ENCODE measurements at regions not wholly inside any gene's neighbourhood (a gene's known extent, or its start where the extent isn't known, plus 50 kb on each side); places are given as distances from the start of the nearest gene placed in this dataset.

DNA sequence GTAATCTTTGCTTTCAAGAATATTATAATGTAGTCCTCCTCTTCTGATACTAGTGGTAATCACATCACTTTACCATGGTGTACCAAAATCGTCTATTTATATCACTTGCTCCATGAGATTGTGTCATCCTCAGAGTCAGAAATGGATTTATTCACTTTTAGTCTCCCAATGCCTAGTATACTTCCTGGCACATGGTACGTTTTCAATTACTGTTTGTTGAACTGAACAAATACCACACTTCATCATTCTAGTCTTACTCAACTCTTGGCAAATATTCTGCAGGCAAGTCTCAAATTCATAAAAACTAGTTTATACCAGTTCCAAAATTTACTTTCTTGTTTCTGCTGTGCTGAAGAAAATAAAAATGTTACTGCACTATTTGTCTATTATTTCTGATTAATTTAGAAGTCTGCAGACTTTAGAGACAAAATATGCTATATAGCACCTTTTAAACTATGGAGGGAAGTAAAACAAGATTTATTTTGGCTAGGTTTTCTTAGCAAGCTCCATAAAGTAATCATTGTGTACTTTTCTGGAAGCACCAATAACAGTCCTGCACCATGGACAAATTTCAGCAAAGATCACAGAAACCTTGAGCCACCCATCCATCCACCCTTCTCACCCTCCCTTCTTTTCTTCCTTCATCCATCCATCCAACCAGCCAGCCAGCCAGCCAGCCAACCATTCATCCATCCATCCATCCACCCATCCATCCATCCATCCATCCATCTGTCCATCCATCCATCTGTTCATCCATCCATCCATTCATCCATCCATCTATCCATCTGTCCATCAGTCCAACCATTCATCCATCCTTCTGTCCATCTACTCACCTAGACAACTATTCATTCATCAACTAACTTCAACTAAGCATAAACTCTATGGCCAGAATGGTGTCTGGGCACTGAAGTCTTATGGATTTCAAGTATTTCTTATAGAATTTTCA is 102.1 kb upstream of the STMND1 start:
- Histone ChIP-seq H3K79me2 (ENCODE audit: control insufficient read depth, low read length) (no peaks in the 10 kb centered on the region), H3K9me2 (replicated peaks; ENCODE audit: control insufficient read depth, low read length) (no peaks in the 10 kb centered on the region), H3K36me3 (ENCODE audit: control insufficient read depth, low read length) (no peaks in the 10 kb centered on the region), H3F3A (ENCODE audit: control insufficient read depth, insufficient read depth) (no peaks in the 10 kb centered on the region), H4K20me1 (ENCODE audit: control insufficient read depth, insufficient read depth, low read depth, low read length) (no peaks in the 10 kb centered on the region), H3K9me3 (ENCODE audit: control insufficient read depth, insufficient read depth, low read length) (no peaks in the 10 kb centered on the region), H3K27me3 (ENCODE audit: control insufficient read depth, low read length) (no peaks in the 10 kb centered on the region), H3K4me1 (ENCODE audit: control insufficient read depth, low read length) (no peaks in the 10 kb centered on the region), H3K27ac (ENCODE audit: low read depth, low read length) (no peak overlapping the region), H3K4me3 (ENCODE audit: low read length) (no peak overlapping the region), H3K4me2 (ENCODE audit: low read length) (no peak overlapping the region)
- no peak for TF ChIP-seq EZH2phosphoT487 (IDR thresholded peaks at IDR 0.05; ENCODE audit: borderline replicate concordance, low read length)
- TF ChIP-seq, protein P1, sequence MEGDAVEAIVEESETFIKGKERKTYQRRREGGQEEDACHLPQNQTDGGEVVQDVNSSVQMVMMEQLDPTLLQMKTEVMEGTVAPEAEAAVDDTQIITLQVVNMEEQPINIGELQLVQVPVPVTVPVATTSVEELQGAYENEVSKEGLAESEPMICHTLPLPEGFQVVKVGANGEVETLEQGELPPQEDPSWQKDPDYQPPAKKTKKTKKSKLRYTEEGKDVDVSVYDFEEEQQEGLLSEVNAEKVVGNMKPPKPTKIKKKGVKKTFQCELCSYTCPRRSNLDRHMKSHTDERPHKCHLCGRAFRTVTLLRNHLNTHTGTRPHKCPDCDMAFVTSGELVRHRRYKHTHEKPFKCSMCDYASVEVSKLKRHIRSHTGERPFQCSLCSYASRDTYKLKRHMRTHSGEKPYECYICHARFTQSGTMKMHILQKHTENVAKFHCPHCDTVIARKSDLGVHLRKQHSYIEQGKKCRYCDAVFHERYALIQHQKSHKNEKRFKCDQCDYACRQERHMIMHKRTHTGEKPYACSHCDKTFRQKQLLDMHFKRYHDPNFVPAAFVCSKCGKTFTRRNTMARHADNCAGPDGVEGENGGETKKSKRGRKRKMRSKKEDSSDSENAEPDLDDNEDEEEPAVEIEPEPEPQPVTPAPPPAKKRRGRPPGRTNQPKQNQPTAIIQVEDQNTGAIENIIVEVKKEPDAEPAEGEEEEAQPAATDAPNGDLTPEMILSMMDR (IDR thresholded peaks at IDR 0.05; ENCODE audit: low read depth, low read length, poor library complexity, severe bottlenecking) = no peak

DNA sequence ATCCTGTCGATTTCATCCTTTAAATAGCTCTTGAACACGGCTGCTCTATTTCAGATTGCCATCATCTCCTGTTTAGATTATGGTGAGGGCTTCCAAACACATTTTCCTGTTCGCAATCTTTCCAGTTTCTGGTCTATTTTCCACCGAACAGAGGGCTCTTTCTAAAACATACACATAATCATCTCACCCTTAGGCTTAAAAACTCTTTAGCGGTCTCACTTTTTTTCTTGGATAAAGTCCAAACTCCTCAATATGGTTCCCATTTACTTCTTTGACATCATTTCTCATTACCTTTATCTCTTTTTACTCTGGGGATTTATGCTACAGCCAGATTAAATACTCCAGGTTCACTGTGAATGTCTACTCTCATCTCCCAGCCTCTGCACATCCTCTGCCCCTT is 103.4 kb upstream of the STMND1 start:
- Histone ChIP-seq H3K36me3 (ENCODE audit: control insufficient read depth, low read length) (no peaks in the 10 kb centered on the region), H3K27me3 (ENCODE audit: control insufficient read depth, low read length) (no peaks in the 10 kb centered on the region), H3K4me3 (ENCODE audit: low read length) (no peak overlapping the region), H3K9me2 (replicated peaks; ENCODE audit: control insufficient read depth, low read length) (no peaks in the 10 kb centered on the region), H3K4me1 (ENCODE audit: control insufficient read depth, low read length) (no peaks in the 10 kb centered on the region), H4K20me1 (ENCODE audit: control insufficient read depth, insufficient read depth, low read depth, low read length) (no peaks in the 10 kb centered on the region), H3K4me2 (ENCODE audit: low read length) (no peak overlapping the region), H3K79me2 (ENCODE audit: control insufficient read depth, low read length) (no peaks in the 10 kb centered on the region), H3K9me3 (ENCODE audit: control insufficient read depth, insufficient read depth, low read length) (no peaks in the 10 kb centered on the region; the same call in 1 of the 2 replicates), H3F3A (ENCODE audit: control insufficient read depth, insufficient read depth) (no peaks in the 10 kb centered on the region), H3K27ac (ENCODE audit: low read depth, low read length) (no peak overlapping the region)
- TF ChIP-seq, protein P1 (IDR thresholded peaks at IDR 0.05; ENCODE audit: low read depth, low read length, poor library complexity, severe bottlenecking) = no peak
- no peak for TF ChIP-seq EZH2phosphoT487 (IDR thresholded peaks at IDR 0.05; ENCODE audit: borderline replicate concordance, low read length)

DNA sequence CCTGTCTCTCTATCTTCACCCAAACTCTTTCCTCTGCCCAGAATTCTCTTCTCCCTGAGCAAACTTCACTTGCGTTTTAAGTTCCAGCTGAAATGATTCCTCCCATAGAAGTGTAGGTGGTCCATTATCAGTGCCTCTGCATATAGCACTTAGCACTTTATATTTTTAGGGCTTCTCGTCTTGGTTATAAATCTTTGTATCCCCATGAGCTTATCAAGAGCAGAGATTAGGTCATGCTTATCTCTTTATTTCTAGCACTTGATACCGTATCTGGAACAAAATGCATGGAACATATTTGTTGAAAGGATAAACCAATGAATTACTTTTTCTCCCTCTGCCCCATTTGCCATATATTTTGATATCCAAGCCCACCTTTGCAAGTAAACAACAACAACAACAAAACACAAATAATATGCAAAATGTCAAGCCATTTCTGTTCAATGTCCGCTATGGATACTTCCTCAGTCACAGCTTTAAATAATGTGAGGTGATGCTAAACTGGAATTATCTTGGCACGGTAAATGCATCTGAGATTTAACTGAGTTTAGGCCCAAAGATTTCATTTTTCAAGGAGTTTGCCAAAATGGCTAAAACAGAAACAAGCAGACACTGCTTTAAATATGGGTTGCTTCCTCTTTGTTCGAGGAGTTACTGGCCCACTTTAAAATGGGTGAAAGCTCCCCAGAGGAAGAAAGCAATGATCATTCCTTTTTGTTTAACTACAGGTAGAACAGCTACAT is 106.2 kb upstream of the STMND1 start:
- H3K9me2 ChIP-seq (replicated peaks; ENCODE audit: control insufficient read depth, low read length) = no peaks in the 10 kb centered on the region
- H4K20me1 ChIP-seq (ENCODE audit: control insufficient read depth, insufficient read depth, low read depth, low read length) = no peaks in the 10 kb centered on the region
- H3K4me1 ChIP-seq (ENCODE audit: control insufficient read depth, low read length) = no peaks in the 10 kb centered on the region
- no peaks in the 10 kb centered on the region; the same call in 1 of the 2 replicates for H3K9me3 ChIP-seq (ENCODE audit: control insufficient read depth, insufficient read depth, low read length)
- no peaks in the 10 kb centered on the region for H3F3A ChIP-seq (ENCODE audit: control insufficient read depth, insufficient read depth)
- TF ChIP-seq, protein P1 (IDR thresholded peaks at IDR 0.05; ENCODE audit: low read depth, low read length, poor library complexity, severe bottlenecking) = no peak
- no peak for TF ChIP-seq EZH2phosphoT487 (IDR thresholded peaks at IDR 0.05; ENCODE audit: borderline replicate concordance, low read length)
- H3K27ac ChIP-seq (ENCODE audit: low read depth, low read length) = no peak overlapping the region
- H3K27me3 ChIP-seq (ENCODE audit: control insufficient read depth, low read length) = no peaks in the 10 kb centered on the region
- H3K36me3 ChIP-seq (ENCODE audit: control insufficient read depth, low read length) = no peaks in the 10 kb centered on the region
- no peaks in the 10 kb centered on the region for H3K79me2 ChIP-seq (ENCODE audit: control insufficient read depth, low read length)
- H3K4me2 ChIP-seq (ENCODE audit: low read length) = no peak overlapping the region
- H3K4me3 ChIP-seq (ENCODE audit: low read length) = no peak overlapping the region
